Spleen (tissue), 11 donors: ENCODE measurements at regions not wholly inside any gene's neighbourhood (a gene's known extent, or its start where the extent isn't known, plus 50 kb on each side); places are given as distances from the start of the nearest gene placed in this dataset.

ENCODE experiments used
- DNase-seq: peaks from one replicate; pipeline ENCODE4 v3.0.0-alpha.2; 2020
- H3K27ac ChIP-seq, 8 donors: fragments of 200-600 bp; sonication (generic) in 7 of 8; 1 replicate in 4 of 8; 2 replicates in 4 of 8; pipeline versions ENCODE4 v1.5.0 to v1.8.0; 2016 to 2021; ENCODE audit warnings: inconsistent platforms in 4 of 8, mild to moderate bottlenecking in 4 of 8, moderate library complexity in 1 of 8
- H3K27me3 ChIP-seq, 7 donors: fragments of 200-600 bp; sonication (generic) in 6 of 7; replicated peaks in 1 of 7; 1 replicate in 4 of 7; 2 replicates in 3 of 7; pipeline versions ENCODE4 v1.5.0 to v1.8.0; 2016 to 2021; ENCODE audit warnings: inconsistent platforms in 3 of 7, mild to moderate bottlenecking in 1 of 7
- H3K36me3 ChIP-seq, 6 donors: fragments of 200-600 bp; sonication (generic) in 5 of 6; 1 replicate in 4 of 6; 2 replicates in 2 of 6; pipeline versions ENCODE4 v1.5.0 to v1.8.0; 2016 to 2021; ENCODE audit warnings: inconsistent platforms in 2 of 6
- H3K4me1 ChIP-seq, 6 donors: fragments of 200-600 bp; sonication (generic) in 5 of 6; 1 replicate in 3 of 6; 2 replicates in 3 of 6; pipeline versions ENCODE4 v1.5.0 to v1.8.0; 2016 to 2021; ENCODE audit warnings: inconsistent platforms in 3 of 6
- H3K4me3 ChIP-seq, 8 donors: fragments of 200-600 bp; sonication (generic) in 7 of 8; 1 replicate in 4 of 8; 2 replicates in 4 of 8; pipeline versions ENCODE4 v1.5.0 to v1.8.0; 2016 to 2021; ENCODE audit warnings: inconsistent platforms in 4 of 8, mild to moderate bottlenecking in 4 of 8, moderate library complexity in 2 of 8
- H3K9me3 ChIP-seq, 8 donors: fragments of 200-600 bp; sonication (generic) in 7 of 8; 1 replicate in 4 of 8; 2 replicates in 4 of 8; pipeline versions ENCODE4 v1.5.0 to v1.8.0; 2016 to 2021; ENCODE audit warnings: inconsistent platforms in 4 of 8
- CTCF ChIP-seq, 11 experiments: fragments of 200-600 bp in 7 of 11; fragments of 450-650 bp in 4 of 11; sonication (generic) in 4 of 11; IDR thresholded peaks in 8 of 11; conservative IDR thresholded peaks in 3 of 11; 1 replicate in 7 of 11; 2 replicates in 4 of 11; pipeline versions ENCODE4 v1.4.0 to v1.8.0; 2016 to 2021; ENCODE audit warnings: antibody characterized with exemption in 11 of 11, inconsistent platforms in 4 of 11, mild to moderate bottlenecking in 1 of 11
- POLR2A ChIP-seq, 3 donors: fragments of 450-650 bp; IDR thresholded peaks; one replicate each; pipeline ENCODE4 v1.5.1; 2017; ENCODE audit warnings: antibody characterized with exemption in 3 of 3, mild to moderate bottlenecking in 1 of 3
- POLR2AphosphoS5 ChIP-seq, 3 donors: sonication (generic); formaldehyde crosslinking; IDR thresholded peaks; one replicate each; pipeline ENCODE4 v1.5.1; 2017; ENCODE audit warnings: antibody characterized with exemption in 3 of 3
- WGBS, 5 donors: extraction: QIAGEN DNeasy Blood & Tissue Kit in 3 of 5; methylation state at CpG; one replicate each; pipeline versions ENCODE4 v1.1.5 to v1.1.7; 2013 to 2018; 5-methylcytosine and 5-hydroxymethylcytosine counted together
- intact Hi-C: fragments of 100-400 bp; cut with DNase I; formaldehyde crosslinking; loops from one replicate; pipeline ENCODE4 v1.15.0; 2023; ENCODE audit warnings: low total_unique reads
- donor health status: healthy with polysubstance abuse.
- donor health status: DM: no; HTN: no; CAD: no; lungs with moderate emphysema.
- donor health status: DM: no; HTN: no; CAD: no.
- donor health status: Bipolar disorder and iron deficiency.
- donor health status: healthy.
- donor health status: DM: no; HTN: no; CAD: no.
- donor health status: DM: yes; HTN: yes; CAD: no.

GRCh38 chr5:3099526-3099925, 348.0 kb upstream of the IRX2 start:
- intact Hi-C loops: no loop called here
- Histone ChIP-seq H3K9me3 (no peaks in the 10 kb centered on the region), H3K4me3 (no peak overlapping the region), H3K27me3 (peaks cover 0 to 47% (median 0%) of the 10 kb centered on the region in 7 donors), H3K36me3 (no peaks in the 10 kb centered on the region), H3K27ac (no peak overlapping the region), H3K4me1 (no peaks in the 10 kb centered on the region)
- WGBS, 5 donors: 82 to 89% (median 83%) methylated on average over 11 to 14 of the region's 14 CpGs
- no peak for DNase-seq
- TF ChIP-seq CTCF (IDR thresholded peaks at IDR 0.05 in 8 of 11, conservative IDR thresholded peaks at IDR 0.05 in 3 of 11): no peak
- no peak for TF ChIP-seq POLR2AphosphoS5 (IDR thresholded peaks at IDR 0.05)
- TF ChIP-seq POLR2A (IDR thresholded peaks at IDR 0.05): no peak

- no peak overlapping the region for H3K27ac ChIP-seq
- no peak overlapping the region for H3K4me3 ChIP-seq
- no peaks in the 10 kb centered on the region for H3K36me3 ChIP-seq
- TF ChIP-seq CTCF (IDR thresholded peaks at IDR 0.05 in 8 of 11, conservative IDR thresholded peaks at IDR 0.05 in 3 of 11) (no peak), POLR2AphosphoS5 (IDR thresholded peaks at IDR 0.05) (no peak)
- WGBS, 5 donors: 46 to 56% (median 55%) methylated on average over 4 of the region's 4 CpGs
- no peaks in the 10 kb centered on the region for H3K9me3 ChIP-seq
- peaks cover 0 to 40% (median 0%) of the 10 kb centered on the region in 7 donors for H3K27me3 ChIP-seq
- H3K4me1 ChIP-seq: no peaks in the 10 kb centered on the region
- intact Hi-C loops: no loop called here
- DNase-seq: no peak
These were observed 347.3 kb upstream of the IRX2 start for GRCh38 chr5:3098821-3099220.

- no peaks in the 10 kb centered on the region for H3K4me1 ChIP-seq
- 13 to 26% (median 20%) methylated on average over 4 to 13 of the region's 13 CpGs for WGBS, 5 donors
- no peaks in the 10 kb centered on the region for H3K36me3 ChIP-seq
- no peak for DNase-seq
- TF ChIP-seq POLR2AphosphoS5 (IDR thresholded peaks at IDR 0.05): no peak
- peaks cover 0 to 5% (median 0%) of the 10 kb centered on the region in 8 donors for H3K9me3 ChIP-seq
- intact Hi-C loops: no loop called here
- no peak overlapping the region for H3K27ac ChIP-seq
- H3K4me3 ChIP-seq: no peak overlapping the region
- peaks cover 0 to 5% (median 0%) of the 10 kb centered on the region in 7 donors for H3K27me3 ChIP-seq
These were observed 341.2 kb upstream of the IRX2 start for GRCh38 chr5:3092664-3093063.

- H3K4me1 ChIP-seq: no peaks in the 10 kb centered on the region
- H3K4me3 ChIP-seq: no peak overlapping the region
- TF ChIP-seq CTCF (IDR thresholded peaks at IDR 0.05 in 8 of 11, conservative IDR thresholded peaks at IDR 0.05 in 3 of 11): no peak
- no peak for TF ChIP-seq POLR2A (IDR thresholded peaks at IDR 0.05)
- TF ChIP-seq POLR2AphosphoS5 (IDR thresholded peaks at IDR 0.05): no peak
- H3K36me3 ChIP-seq: no peaks in the 10 kb centered on the region
- WGBS, 5 donors: 61 to 73% (median 65%) methylated on average over 6 to 7 of the region's 7 CpGs
- intact Hi-C loops: no loop called here
- no peak for DNase-seq
- peaks cover 0 to 5% (median 0%) of the 10 kb centered on the region in 7 donors for H3K27me3 ChIP-seq
- peaks cover 0 to 5% (median 0%) of the 10 kb centered on the region in 8 donors for H3K9me3 ChIP-seq
- H3K27ac ChIP-seq: no peak overlapping the region
These were observed 340.7 kb upstream of the IRX2 start for GRCh38 chr5:3092211-3092610.
